Activated naive CD4-positive, alpha-beta T cell treated with anti-CD3 and anti-CD28 coated beads for 36 hours (primary cell): ENCODE measurements at regions not wholly inside any gene's neighbourhood (a gene's known extent, or its start where the extent isn't known, plus 50 kb on each side); places are given as distances from the start of the nearest gene placed in this dataset.
"Not testable (repeated sequence)": the region's sequence is repeated elsewhere in the genome, so short reads cannot be mapped to it uniquely, and the experiment has no call there.

ENCODE experiments used
- CTCF ChIA-PET: fragments of 350-600 bp; sonication (Branson Sonifier 250); formaldehyde crosslinking; loops from one replicate; lab custom pipeline; 2021; ENCODE audit warnings: antibody characterized with exemption; lab: Charles Lee
- DNase-seq: peaks from one replicate; pipeline ENCODE4 v3.0.0-alpha.2; 2020
- H3K27ac Mint-ChIP-seq: one replicate; pipeline ENCODE4 v1.8.0; 2021; ENCODE audit warnings: mild to moderate bottlenecking, mixed read lengths
- H3K27me3 Mint-ChIP-seq: one replicate; pipeline ENCODE4 v1.8.0; 2021; ENCODE audit warnings: low read depth, mixed read lengths
- H3K36me3 Mint-ChIP-seq: one replicate; pipeline ENCODE4 v1.8.0; 2021; ENCODE audit warnings: low read depth, mixed read lengths
- H3K4me1 Mint-ChIP-seq: one replicate; pipeline ENCODE4 v1.8.0; 2021; ENCODE audit warnings: low read depth, mixed read lengths
- H3K4me3 Mint-ChIP-seq: one replicate; pipeline ENCODE4 v1.8.0; 2021; ENCODE audit warnings: mild to moderate bottlenecking, moderate library complexity, mixed read lengths
- H3K9me3 Mint-ChIP-seq: one replicate; pipeline ENCODE4 v1.8.0; 2021; ENCODE audit warnings: mixed read lengths
- intact Hi-C: fragments of 100-400 bp; cut with micrococcal nuclease; formaldehyde crosslinking; loops from one replicate; pipeline ENCODE4 v1.15.1; 2023

GRCh38 chr6:12636336-12636735, 80.2 kb upstream of the PHACTR1 start:
- DNase-seq, result no peak
- intact Hi-C loops, result no loop called here
- peaks cover 4% of the 10 kb centered on the region for H3K4me1 Mint-ChIP-seq
- H3K9me3 Mint-ChIP-seq, result peaks cover 7% of the 10 kb centered on the region
- H3K27me3 Mint-ChIP-seq, result peaks cover 28% of the 10 kb centered on the region
- CTCF ChIA-PET, result interaction anchor here (0.6 to 1.2 kb wide), 4 partner anchors 10 to 302 kb away, joined by 3 to 4 read pairs (median 3); no protein-coding TSS in a partner anchor
- H3K36me3 Mint-ChIP-seq, result no peaks in the 10 kb centered on the region
- no peak overlapping the region for H3K27ac Mint-ChIP-seq
- H3K4me3 Mint-ChIP-seq, result no peak overlapping the region

- CTCF ChIA-PET, result interaction anchor here (0.6 to 1.4 kb wide), 5 partner anchors 254 to 690 kb away, joined by 3 to 7 read pairs (median 3); partner anchors contain the start of gene TBC1D7
- Mint-ChIP-seq H3K36me3 (no peaks in the 10 kb centered on the region), H3K4me1 (peaks cover 4% of the 10 kb centered on the region), H3K9me3 (peaks cover 10% of the 10 kb centered on the region), H3K27me3 (peaks cover 34% of the 10 kb centered on the region), H3K4me3 (no peak overlapping the region), H3K27ac (no peak overlapping the region)
- intact Hi-C loops, result loop anchor here (1.0 to 2.0 kb wide), 3 partner anchors 207 to 693 kb away; no protein-coding TSS in a partner anchor
- peak; percentile 71 for DNase-seq
Measured at GRCh38 chr6:12637960-12638641, 78.5 kb upstream of the PHACTR1 start.

GRCh38 chr6:12640438-12640837, 76.1 kb upstream of the PHACTR1 start:
- Mint-ChIP-seq H3K27ac (no peak overlapping the region), H3K4me1 (peaks cover 4% of the 10 kb centered on the region), H3K27me3 (peaks cover 25% of the 10 kb centered on the region), H3K9me3 (peaks cover 7% of the 10 kb centered on the region), H3K4me3 (no peak overlapping the region), H3K36me3 (no peaks in the 10 kb centered on the region)
- CTCF ChIA-PET, result no interaction called here
- intact Hi-C loops, result no loop called here
- no peak for DNase-seq

GRCh38 chr6:12641785-12642184, 74.8 kb upstream of the PHACTR1 start:
- H3K36me3 Mint-ChIP-seq, H3K27ac Mint-ChIP-seq: not testable (repeated sequence)
- peaks cover 16% of the 10 kb centered on the region for H3K27me3 Mint-ChIP-seq

GRCh38 chr6:12645941-12646340, 70.6 kb upstream of the PHACTR1 start:
- Mint-ChIP-seq H3K4me3 (no peak overlapping the region), H3K4me1 (no peaks in the 10 kb centered on the region), H3K9me3 (peaks cover 5% of the 10 kb centered on the region), H3K27ac (no peak overlapping the region), H3K27me3 (peaks cover 8% of the 10 kb centered on the region), H3K36me3 (no peaks in the 10 kb centered on the region)
- CTCF ChIA-PET, result interaction anchor here (1.6 kb wide), 1 partner anchor 11 kb away, joined by 4 read pairs; no protein-coding TSS in a partner anchor
- no peak for DNase-seq
- intact Hi-C loops, result no loop called here

More at GRCh38 chr6:12641785-12642184, 74.8 kb upstream of the PHACTR1 start:
- H3K4me3 Mint-ChIP-seq, DNase-seq, CTCF ChIA-PET, H3K9me3 Mint-ChIP-seq, intact Hi-C loops, H3K4me1 Mint-ChIP-seq: not testable (repeated sequence)

GRCh38 chr6:12648171-12648570, 68.4 kb upstream of the PHACTR1 start:
- Mint-ChIP-seq H3K27me3 (peaks cover 3% of the 10 kb centered on the region), H3K27ac (no peak overlapping the region), H3K4me1 (no peaks in the 10 kb centered on the region), H3K4me3 (no peak overlapping the region), H3K36me3 (no peaks in the 10 kb centered on the region), H3K9me3 (peaks cover 3% of the 10 kb centered on the region)
- CTCF ChIA-PET, result no interaction called here
- no peak for DNase-seq
- intact Hi-C loops, result no loop called here

GRCh38 chr6:12649325-12649724, 67.2 kb upstream of the PHACTR1 start:
- CTCF ChIA-PET, result no interaction called here
- Mint-ChIP-seq H3K4me3 (no peak overlapping the region), H3K9me3 (no peaks in the 10 kb centered on the region), H3K4me1 (no peaks in the 10 kb centered on the region), H3K36me3 (no peaks in the 10 kb centered on the region), H3K27ac (no peak overlapping the region), H3K27me3 (peaks cover under 1% of the 10 kb centered on the region)
- intact Hi-C loops, result no loop called here
- no peak for DNase-seq

GRCh38 chr6:12653486-12653885, 63.1 kb upstream of the PHACTR1 start:
- H3K27ac Mint-ChIP-seq, result no peak overlapping the region
- H3K9me3 Mint-ChIP-seq, result no peaks in the 10 kb centered on the region
- CTCF ChIA-PET, result no interaction called here
- H3K36me3 Mint-ChIP-seq, result no peaks in the 10 kb centered on the region
- peaks cover 8% of the 10 kb centered on the region for H3K4me1 Mint-ChIP-seq
- no peak overlapping the region for H3K4me3 Mint-ChIP-seq
- intact Hi-C loops, result no loop called here
- H3K27me3 Mint-ChIP-seq, result no peaks in the 10 kb centered on the region
- no peak for DNase-seq

GRCh38 chr6:12654107-12654506, 62.5 kb upstream of the PHACTR1 start:
- intact Hi-C loops, result no loop called here
- Mint-ChIP-seq H3K4me1 (peaks cover 8% of the 10 kb centered on the region), H3K27ac (no peak overlapping the region), H3K36me3 (no peaks in the 10 kb centered on the region), H3K9me3 (no peaks in the 10 kb centered on the region), H3K4me3 (no peak overlapping the region), H3K27me3 (no peaks in the 10 kb centered on the region)
- DNase-seq, result no peak
- CTCF ChIA-PET, result interaction anchor here (0.5 kb wide), 1 partner anchor 278 kb away, joined by 3 read pairs; no protein-coding TSS in a partner anchor

GRCh38 chr6:12654514-12654913, 62.1 kb upstream of the PHACTR1 start:
- no peaks in the 10 kb centered on the region for H3K27me3 Mint-ChIP-seq
- no peak for DNase-seq
- no peaks in the 10 kb centered on the region for H3K36me3 Mint-ChIP-seq
- H3K27ac Mint-ChIP-seq, result no peak overlapping the region
- peaks cover 8% of the 10 kb centered on the region for H3K4me1 Mint-ChIP-seq
- no peaks in the 10 kb centered on the region for H3K9me3 Mint-ChIP-seq
- intact Hi-C loops, result no loop called here
- CTCF ChIA-PET, result interaction anchor here (0.5 kb wide), 1 partner anchor 278 kb away, joined by 3 read pairs; no protein-coding TSS in a partner anchor
- no peak overlapping the region for H3K4me3 Mint-ChIP-seq

GRCh38 chr6:12656906-12657305, 59.7 kb upstream of the PHACTR1 start:
- intact Hi-C loops, result no loop called here
- Mint-ChIP-seq H3K9me3 (no peaks in the 10 kb centered on the region), H3K36me3 (no peaks in the 10 kb centered on the region), H3K27ac (no peak overlapping the region), H3K27me3 (peaks cover 3% of the 10 kb centered on the region), H3K4me3 (no peak overlapping the region), H3K4me1 (peaks cover 8% of the 10 kb centered on the region)
- DNase-seq, result no peak
- CTCF ChIA-PET, result no interaction called here

- CTCF ChIA-PET, result no interaction called here
- no peak for DNase-seq
- Mint-ChIP-seq H3K36me3 (no peaks in the 10 kb centered on the region), H3K9me3 (no peaks in the 10 kb centered on the region), H3K27me3 (peaks cover 3% of the 10 kb centered on the region), H3K27ac (no peak overlapping the region), H3K4me1 (peaks cover 8% of the 10 kb centered on the region), H3K4me3 (no peak overlapping the region)
- intact Hi-C loops, result no loop called here
Measured at GRCh38 chr6:12657884-12658283, 58.7 kb upstream of the PHACTR1 start.
